H9 (cell line): ENCODE measurements at regions not wholly inside any gene's neighbourhood (a gene's known extent, or its start where the extent isn't known, plus 50 kb on each side); places are given as distances from the start of the nearest gene placed in this dataset.
"Not testable (repeated sequence)": the region's sequence is repeated elsewhere in the genome, so short reads cannot be mapped to it uniquely, and the experiment has no call there.

Experiments
- DNase-seq: peaks from one replicate; pipeline ENCODE4 v3.0.0-alpha.2; 2017
- H2AFZ ChIP-seq: one replicate; pipeline ENCODE4 v1.6.1; 2013; ENCODE audit warnings: mild to moderate bottlenecking, low read length, control low read depth, moderate library complexity
- H2AK5ac ChIP-seq: 2 replicates; pipeline ENCODE4 v1.6.1; 2013; ENCODE audit warnings: low read length, control low read depth, mixed read lengths; ENCODE audit not compliant: insufficient read length
- H2BK120ac ChIP-seq: one replicate; pipeline ENCODE4 v1.6.1; 2013; ENCODE audit warnings: low read depth, mild to moderate bottlenecking, low read length, control low read depth, inconsistent platforms; ENCODE audit not compliant: poor library complexity, severe bottlenecking
- H2BK12ac ChIP-seq: 2 replicates; pipeline ENCODE4 v1.6.1; 2013; ENCODE audit warnings: low read length, control low read depth, mixed read lengths, low read depth; ENCODE audit not compliant: insufficient read length
- H2BK15ac ChIP-seq: 2 replicates; pipeline ENCODE4 v1.6.1; 2013; ENCODE audit warnings: low read depth, low read length, control low read depth
- H2BK20ac ChIP-seq: one replicate; pipeline ENCODE4 v1.6.1; 2013; ENCODE audit warnings: low read depth, mild to moderate bottlenecking, low read length, control low read depth, inconsistent platforms; ENCODE audit not compliant: poor library complexity, severe bottlenecking
- H2BK5ac ChIP-seq: 2 replicates; pipeline ENCODE4 v1.6.1; 2013; ENCODE audit warnings: low read length, control low read depth, mixed read lengths; ENCODE audit not compliant: insufficient read length
- H3K14ac ChIP-seq: 2 replicates; pipeline ENCODE4 v1.6.1; 2013; ENCODE audit warnings: low read length, control low read depth; ENCODE audit not compliant: insufficient read depth
- H3K18ac ChIP-seq: 2 replicates; pipeline ENCODE4 v1.6.1; 2013; ENCODE audit warnings: low read depth, mild to moderate bottlenecking, mixed read lengths, low read length, control low read depth; ENCODE audit not compliant: insufficient read length
- H3K23ac ChIP-seq: 2 replicates; pipeline ENCODE4 v1.6.1; 2013; ENCODE audit warnings: low read length, control low read depth, mixed read lengths, low read depth; ENCODE audit not compliant: insufficient read length
- H3K23me2 ChIP-seq: 2 replicates; pipeline ENCODE4 v1.6.1; 2013; ENCODE audit warnings: low read depth, mild to moderate bottlenecking, mixed read lengths, low read length, control low read depth; ENCODE audit not compliant: insufficient read length, poor library complexity, severe bottlenecking
- H3K27ac ChIP-seq: 2 replicates; pipeline ENCODE4 v1.5.1; 2013; ENCODE audit warnings: low read length, control low read depth, mixed read lengths, low read depth; ENCODE audit not compliant: insufficient read length
- H3K27me3 ChIP-seq: 2 replicates; pipeline ENCODE4 v1.6.1; 2013; ENCODE audit warnings: low read length, control low read depth, inconsistent platforms; ENCODE audit not compliant: insufficient read depth
- H3K4ac ChIP-seq: 2 replicates; pipeline ENCODE4 v1.6.1; 2013; ENCODE audit warnings: low read depth, mild to moderate bottlenecking, control low read depth, inconsistent platforms, low read length, moderate library complexity
- H3K4me1 ChIP-seq: 2 replicates; pipeline ENCODE4 v1.6.1; 2013; ENCODE audit warnings: low read length, control low read depth, inconsistent platforms; ENCODE audit not compliant: insufficient read depth
- H3K4me2 ChIP-seq: 2 replicates; pipeline ENCODE4 v1.6.1; 2013; ENCODE audit warnings: low read length, control low read depth, mixed read lengths; ENCODE audit not compliant: insufficient read length, insufficient read depth
- H3K56ac ChIP-seq: 2 replicates; pipeline ENCODE4 v1.6.1; 2013; ENCODE audit warnings: low read depth, mild to moderate bottlenecking, mixed read lengths, low read length, control low read depth; ENCODE audit not compliant: insufficient read length
- H3K79me1 ChIP-seq: 2 replicates; pipeline ENCODE4 v1.6.1; 2013; ENCODE audit warnings: low read depth, mild to moderate bottlenecking, moderate library complexity, low read length, control low read depth, inconsistent platforms; ENCODE audit not compliant: insufficient read depth, poor library complexity, severe bottlenecking
- H3K79me2 ChIP-seq: 2 replicates; pipeline ENCODE4 v1.6.1; 2013; ENCODE audit warnings: low read length, control low read depth, inconsistent platforms; ENCODE audit not compliant: insufficient read depth
- H3K9ac ChIP-seq: 2 replicates; pipeline ENCODE4 v1.6.1; 2013; ENCODE audit warnings: low read length, control low read depth, mixed read lengths; ENCODE audit not compliant: insufficient read length; ENCODE audit errors: extremely low read depth
- H3K9me3 ChIP-seq: one replicate; pipeline ENCODE4 v1.6.1; 2013; ENCODE audit warnings: low read depth, low read length, inconsistent platforms; ENCODE audit not compliant: control insufficient read depth
- H3T11ph ChIP-seq: one replicate; pipeline ENCODE4 v1.6.1; 2013; ENCODE audit warnings: mild to moderate bottlenecking, low read length, control low read depth, inconsistent platforms
- H4K20me1 ChIP-seq: one replicate; pipeline ENCODE4 v1.6.1; 2013; ENCODE audit not compliant: control insufficient read depth, insufficient read length, insufficient read depth
- H4K5ac ChIP-seq: 2 replicates; pipeline ENCODE4 v1.6.1; 2013; ENCODE audit warnings: low read depth, mild to moderate bottlenecking, mixed read lengths, low read length, control low read depth; ENCODE audit not compliant: insufficient read length
- H4K8ac ChIP-seq: replicated peaks from 2 replicates; pipeline ENCODE4 v1.6.1; 2013; ENCODE audit warnings: low read length, control low read depth, mixed read lengths, low read depth; ENCODE audit not compliant: insufficient read length
- H4K91ac ChIP-seq: 2 replicates; pipeline ENCODE4 v1.6.1; 2013; ENCODE audit warnings: low read depth, mild to moderate bottlenecking, moderate library complexity, mixed read lengths, low read length, control low read depth; ENCODE audit not compliant: insufficient read length
- H3K27ac Mint-ChIP-seq, 3 experiments: 2 replicates in 2 of 3; 3 replicates in 1 of 3; pipeline ENCODE4 v1.8.0; 2020 to 2021; ENCODE audit warnings: mixed read lengths in 3 of 3, mild to moderate bottlenecking in 1 of 3, moderate library complexity in 1 of 3
- H3K27me3 Mint-ChIP-seq: 2 replicates; pipeline ENCODE4 v1.8.0; 2021; ENCODE audit warnings: low read depth, mild to moderate bottlenecking, moderate library complexity, mixed read lengths
- H3K36me3 Mint-ChIP-seq, 3 experiments: 2 replicates in 2 of 3; 3 replicates in 1 of 3; pipeline ENCODE4 v1.8.0; 2020 to 2021; ENCODE audit warnings: low read depth in 3 of 3, mixed read lengths in 3 of 3; ENCODE audit not compliant: insufficient read depth in 1 of 3
- H3K4me1 Mint-ChIP-seq, 2 experiments: 2 replicates each; pipeline ENCODE4 v1.8.0; 2020; ENCODE audit warnings: mixed read lengths in 2 of 2
- H3K4me3 Mint-ChIP-seq, 2 experiments: 2 replicates in 1 of 2; 3 replicates in 1 of 2; pipeline ENCODE4 v1.8.0; 2020 to 2021; ENCODE audit warnings: mild to moderate bottlenecking in 2 of 2, mixed read lengths in 2 of 2, moderate library complexity in 1 of 2
- H3K9me3 Mint-ChIP-seq, 2 experiments: 2 replicates in 1 of 2; 3 replicates in 1 of 2; pipeline ENCODE4 v1.8.0; 2020; ENCODE audit warnings: mild to moderate bottlenecking in 2 of 2, mixed read lengths in 2 of 2, moderate library complexity in 1 of 2
- WGBS: extraction: QIAGEN DNeasy Blood & Tissue Kit; methylation state at CpG from one replicate; pipeline ENCODE4 v1.1.7; 2013; ENCODE audit warnings: missing lambda C conversion rate, low lambda C conversion rate, mixed read lengths; ENCODE audit not compliant: insufficient read length; ENCODE audit errors: extremely low coverage; 5-methylcytosine and 5-hydroxymethylcytosine counted together
- TF ChIP-seq, protein P1 (sequence below): fragments of 200-600 bp; sonication (generic); conservative IDR thresholded peaks from 3 replicates; pipeline ENCODE4 v1.8.0; 2021; ENCODE audit warnings: antibody characterized with exemption, mild to moderate bottlenecking

DNA sequence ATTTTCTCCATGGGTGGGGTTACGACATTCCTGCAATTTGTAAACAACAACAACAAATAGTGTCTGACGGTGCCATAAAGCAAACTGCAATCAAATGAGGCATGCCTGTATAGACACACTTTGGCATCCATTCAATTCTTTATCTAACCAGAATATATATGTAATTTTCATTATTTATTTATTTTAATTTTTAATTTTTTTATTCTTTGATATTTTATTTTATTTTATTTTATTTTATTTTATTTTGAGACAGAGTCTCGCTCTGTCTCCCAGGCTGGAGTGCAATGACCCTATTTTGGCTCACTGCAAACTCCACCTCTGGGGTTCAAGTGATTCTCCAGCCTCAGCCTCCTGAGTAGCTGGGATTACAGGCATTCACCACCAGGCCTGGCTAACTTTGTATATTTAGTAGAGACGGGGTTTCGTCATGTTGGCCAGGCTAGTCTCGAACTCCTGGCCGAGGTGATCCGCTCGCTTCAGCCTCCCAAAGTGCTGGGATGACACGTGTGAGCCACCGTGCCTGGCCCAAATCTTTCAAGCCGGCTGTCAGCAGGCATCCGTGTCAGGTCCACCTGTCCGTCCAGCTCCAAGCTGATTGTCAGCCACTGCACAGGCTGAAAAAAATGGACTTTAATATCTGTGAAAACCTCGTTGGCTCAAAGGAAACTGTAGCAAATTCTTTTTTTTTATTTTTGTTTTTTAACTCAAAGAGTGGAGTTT lies 200.8 kb downstream of the ASMT start:
- H4K5ac ChIP-seq: no peak overlapping the region
- no peak overlapping the region for H3T11ph ChIP-seq
- no peak overlapping the region for H2BK5ac ChIP-seq
- no peak overlapping the region for H2BK15ac ChIP-seq
- H3K14ac ChIP-seq: no peak overlapping the region
- no peaks in the 10 kb centered on the region for H4K20me1 ChIP-seq
- H3K4me1 Mint-ChIP-seq: peaks cover 14 to 19% of the 10 kb centered on the region in 2 experiments
- no peaks in the 10 kb centered on the region for H3K27me3 ChIP-seq
- H3K9me3 ChIP-seq: no peaks in the 10 kb centered on the region
- no peak overlapping the region for H3K4me3 Mint-ChIP-seq
- no peak overlapping the region for H3K4me2 ChIP-seq
- no peak overlapping the region for H3K18ac ChIP-seq
- no peak overlapping the region for H4K91ac ChIP-seq
- H3K56ac ChIP-seq: no peak overlapping the region
- H3K23ac ChIP-seq: no peak overlapping the region
- no peaks in the 10 kb centered on the region for H3K79me1 ChIP-seq
- no peak overlapping the region for H2AFZ ChIP-seq
- H2AK5ac ChIP-seq: no peak overlapping the region
- H3K27me3 Mint-ChIP-seq: no peaks in the 10 kb centered on the region; the same call in 1 of the 2 replicates
- H3K36me3 Mint-ChIP-seq: peaks cover 0 to 12% (median 7%) of the 10 kb centered on the region in 3 experiments; a peak in 5 of 7 replicates
- no peak overlapping the region for H2BK120ac ChIP-seq
- H3K27ac Mint-ChIP-seq: peak overlapping the region in 2 of 3 experiments; percentile 2 to 56; a peak in 3 of 7 replicates
- H3K27ac ChIP-seq: no peak overlapping the region
- H2BK12ac ChIP-seq: no peak overlapping the region
- no peak overlapping the region for H2BK20ac ChIP-seq
- DNase-seq: no peak
- H3K4ac ChIP-seq: no peak overlapping the region
- WGBS: no CpG with 5 or more reads among the region's 15 CpGs
- H3K9me3 Mint-ChIP-seq: peaks cover 13 to 16% of the 10 kb centered on the region in 2 experiments
- H3K4me1 ChIP-seq: 0 out of 2 replicates have a peak, but pooled peaks cover 2% of the 10 kb centered on the region
- TF ChIP-seq, protein P1, sequence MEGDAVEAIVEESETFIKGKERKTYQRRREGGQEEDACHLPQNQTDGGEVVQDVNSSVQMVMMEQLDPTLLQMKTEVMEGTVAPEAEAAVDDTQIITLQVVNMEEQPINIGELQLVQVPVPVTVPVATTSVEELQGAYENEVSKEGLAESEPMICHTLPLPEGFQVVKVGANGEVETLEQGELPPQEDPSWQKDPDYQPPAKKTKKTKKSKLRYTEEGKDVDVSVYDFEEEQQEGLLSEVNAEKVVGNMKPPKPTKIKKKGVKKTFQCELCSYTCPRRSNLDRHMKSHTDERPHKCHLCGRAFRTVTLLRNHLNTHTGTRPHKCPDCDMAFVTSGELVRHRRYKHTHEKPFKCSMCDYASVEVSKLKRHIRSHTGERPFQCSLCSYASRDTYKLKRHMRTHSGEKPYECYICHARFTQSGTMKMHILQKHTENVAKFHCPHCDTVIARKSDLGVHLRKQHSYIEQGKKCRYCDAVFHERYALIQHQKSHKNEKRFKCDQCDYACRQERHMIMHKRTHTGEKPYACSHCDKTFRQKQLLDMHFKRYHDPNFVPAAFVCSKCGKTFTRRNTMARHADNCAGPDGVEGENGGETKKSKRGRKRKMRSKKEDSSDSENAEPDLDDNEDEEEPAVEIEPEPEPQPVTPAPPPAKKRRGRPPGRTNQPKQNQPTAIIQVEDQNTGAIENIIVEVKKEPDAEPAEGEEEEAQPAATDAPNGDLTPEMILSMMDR: no peak
- no peak overlapping the region for H4K8ac ChIP-seq
- no peaks in the 10 kb centered on the region for H3K23me2 ChIP-seq
- H3K9ac ChIP-seq: no peak overlapping the region
- no peaks in the 10 kb centered on the region for H3K79me2 ChIP-seq

DNA sequence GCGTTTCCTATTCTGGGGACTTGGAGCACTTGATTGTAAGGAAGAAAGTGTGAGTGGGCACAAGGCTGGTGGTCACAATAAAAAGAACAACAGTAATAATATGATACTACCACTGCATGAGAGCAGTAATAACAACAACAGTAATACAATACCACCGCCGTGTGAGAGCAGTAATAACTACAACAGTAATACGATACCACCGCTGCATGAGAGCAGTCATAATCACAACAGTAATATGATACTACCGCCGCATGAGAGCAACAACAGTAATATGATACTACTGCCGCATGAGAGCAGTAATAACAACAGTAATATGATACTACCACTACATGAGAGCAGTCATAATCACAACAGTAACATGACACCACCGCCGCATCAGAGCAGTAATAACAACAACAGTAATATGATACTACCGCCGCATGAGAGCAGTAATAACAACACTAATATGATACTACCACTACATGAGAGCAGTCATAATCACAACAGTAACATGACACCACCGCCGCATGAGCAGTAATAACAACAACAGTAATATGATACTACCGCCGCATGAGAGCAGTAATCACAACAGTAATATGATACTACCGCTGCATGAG lies 201.6 kb downstream of the ASMT start:
- not testable (repeated sequence) for H3K14ac ChIP-seq, H3K18ac ChIP-seq, H3K23me2 ChIP-seq, H4K5ac ChIP-seq, H3K4me1 ChIP-seq, H3K79me2 ChIP-seq, H4K20me1 ChIP-seq, H3T11ph ChIP-seq, H2BK15ac ChIP-seq, DNase-seq, H3K56ac ChIP-seq, H2BK20ac ChIP-seq, H4K8ac ChIP-seq, H4K91ac ChIP-seq, H3K9me3 ChIP-seq, H2AFZ ChIP-seq, H3K27me3 ChIP-seq, H3K4ac ChIP-seq, H3K79me1 ChIP-seq, H3K4me2 ChIP-seq, H3K4me3 Mint-ChIP-seq, H3K27me3 Mint-ChIP-seq, H3K9ac ChIP-seq, H3K23ac ChIP-seq, H2BK5ac ChIP-seq, H2AK5ac ChIP-seq, H2BK120ac ChIP-seq, H2BK12ac ChIP-seq
- peaks cover 0 to 12% (median 7%) of the 10 kb centered on the region in 3 experiments; a peak in 5 of 7 replicates for H3K36me3 Mint-ChIP-seq
- peak overlapping the region in 2 of 3 experiments; percentile 2 to 56; a peak in 3 of 7 replicates for H3K27ac Mint-ChIP-seq
- peak overlapping the region; percentile 5 for H3K27ac ChIP-seq
- H3K9me3 Mint-ChIP-seq: peaks cover 13 to 16% of the 10 kb centered on the region in 2 experiments
- WGBS: no CpG with 5 or more reads among the region's 17 CpGs
- H3K4me1 Mint-ChIP-seq: peaks cover 12 to 16% of the 10 kb centered on the region in 2 experiments
